Neuronal stem cell (in vitro differentiated cells): ENCODE measurements at regions not wholly inside any gene's neighbourhood (a gene's known extent, or its start where the extent isn't known, plus 50 kb on each side); places are given as distances from the start of the nearest gene placed in this dataset.
A peak's percentile ranks its signal among the peaks of the same experiment; 100 is the strongest.

Source experiments
- DNase-seq: peaks from one replicate; pipeline ENCODE4 v3.0.0-alpha.2; 2013; ENCODE audit warnings: low spot score
- H2AFZ ChIP-seq: one replicate; pipeline ENCODE4 v1.6.1; 2013; ENCODE audit warnings: mild to moderate bottlenecking, low read length, inconsistent platforms
- H2AK5ac ChIP-seq: 2 replicates; pipeline ENCODE4 v1.6.1; 2013; ENCODE audit warnings: low read depth, mild to moderate bottlenecking, inconsistent platforms, low read length, moderate library complexity, mixed read lengths
- H2BK120ac ChIP-seq: 2 replicates; pipeline ENCODE4 v1.6.1; 2013; ENCODE audit warnings: low read depth, mild to moderate bottlenecking, inconsistent platforms, low read length, moderate library complexity, mixed read lengths
- H2BK12ac ChIP-seq: one replicate; pipeline ENCODE4 v1.6.1; 2013; ENCODE audit warnings: low read length, inconsistent platforms
- H2BK15ac ChIP-seq: 2 replicates; pipeline ENCODE4 v1.6.1; 2013; ENCODE audit warnings: mild to moderate bottlenecking, low read length, inconsistent platforms, mixed read lengths
- H2BK5ac ChIP-seq: one replicate; pipeline ENCODE4 v1.6.1; 2013; ENCODE audit warnings: inconsistent platforms, mild to moderate bottlenecking, low read length, moderate library complexity
- H3K14ac ChIP-seq: one replicate; pipeline ENCODE4 v1.6.1; 2013; ENCODE audit warnings: low read length, inconsistent platforms
- H3K18ac ChIP-seq: 2 replicates; pipeline ENCODE4 v1.6.1; 2013; ENCODE audit warnings: low read length, inconsistent platforms
- H3K23ac ChIP-seq: 2 replicates; pipeline ENCODE4 v1.6.1; 2013; ENCODE audit warnings: low read depth, mild to moderate bottlenecking, mixed read lengths, low read length, inconsistent platforms; ENCODE audit not compliant: poor library complexity
- H3K27ac ChIP-seq: replicated peaks from 3 replicates; pipeline ENCODE4 v1.5.1; 2013; ENCODE audit warnings: low read length, inconsistent platforms
- H3K27me3 ChIP-seq, 3 experiments: 2 replicates each; pipeline ENCODE4 v1.6.1; 2013; ENCODE audit warnings: low read length in 3 of 3, mild to moderate bottlenecking in 2 of 3, inconsistent platforms in 1 of 3, low read depth in 1 of 3, mixed read lengths in 1 of 3, moderate library complexity in 1 of 3; ENCODE audit not compliant: control insufficient read depth in 3 of 3, insufficient read depth in 3 of 3
- H3K36me3 ChIP-seq, 2 donors: replicated peaks in 1 of 2; 2 replicates each; pipeline ENCODE4 v1.6.1; 2013; ENCODE audit warnings: low read length in 2 of 2; ENCODE audit not compliant: control insufficient read depth in 2 of 2, insufficient read depth in 2 of 2
- H3K4ac ChIP-seq: 2 replicates; pipeline ENCODE4 v1.6.1; 2013; ENCODE audit warnings: inconsistent platforms, mild to moderate bottlenecking, low read length, moderate library complexity
- H3K4me1 ChIP-seq, 2 donors: 1 replicate in 1 of 2; 2 replicates in 1 of 2; pipeline ENCODE4 v1.6.1; 2013; ENCODE audit warnings: low read length in 2 of 2, low read depth in 1 of 2; ENCODE audit not compliant: control insufficient read depth in 2 of 2, insufficient read depth in 1 of 2
- H3K4me2 ChIP-seq: one replicate; pipeline ENCODE4 v1.6.1; 2013; ENCODE audit warnings: mild to moderate bottlenecking, low read length, inconsistent platforms; ENCODE audit not compliant: insufficient read depth, poor library complexity, severe bottlenecking
- H3K4me3 ChIP-seq, 2 donors: 2 replicates each; pipeline ENCODE4 v1.5.1; 2013; ENCODE audit warnings: low read length in 2 of 2, mild to moderate bottlenecking in 2 of 2, inconsistent platforms in 1 of 2, moderate library complexity in 1 of 2
- H3K79me1 ChIP-seq: one replicate; pipeline ENCODE4 v1.6.1; 2013; ENCODE audit warnings: low read depth, mild to moderate bottlenecking, inconsistent platforms, low read length, moderate library complexity
- H3K9ac ChIP-seq: one replicate; pipeline ENCODE4 v1.6.1; 2013; ENCODE audit warnings: mild to moderate bottlenecking, low read depth, low read length, inconsistent platforms; ENCODE audit not compliant: poor library complexity
- H3K9me3 ChIP-seq, 2 donors: replicated peaks in 1 of 2; 2 replicates each; pipeline versions ENCODE3 to v1.6.1; 2013; ENCODE audit warnings: low read length in 2 of 2, mild to moderate bottlenecking in 2 of 2, inconsistent platforms in 1 of 2, low read depth in 1 of 2, mixed read lengths in 1 of 2, moderate library complexity in 1 of 2; ENCODE audit not compliant: control insufficient read depth in 2 of 2, insufficient read depth in 1 of 2
- H4K8ac ChIP-seq: one replicate; pipeline ENCODE4 v1.6.1; 2013; ENCODE audit warnings: low read depth, mild to moderate bottlenecking, inconsistent platforms, low read length, moderate library complexity
- H4K91ac ChIP-seq: one replicate; pipeline ENCODE4 v1.6.1; 2013; ENCODE audit warnings: low read length, low read depth, mild to moderate bottlenecking, inconsistent platforms; ENCODE audit not compliant: poor library complexity
- WGBS, 2 donors: extraction: QIAGEN DNeasy Blood & Tissue Kit; methylation state at CpG; one replicate each; pipeline ENCODE4 v1.1.7; 2013; ENCODE audit warnings: missing lambda C conversion rate in 2 of 2, mixed read lengths in 1 of 2; ENCODE audit not compliant: insufficient read length in 2 of 2, insufficient replicate concordance in 1 of 2; ENCODE audit errors: extremely low coverage in 2 of 2; 5-methylcytosine and 5-hydroxymethylcytosine counted together

GRCh38 chr13:53822136-53822535 is 793.5 kb downstream of the OLFM4 start:
- Histone ChIP-seq H2AK5ac (no peak overlapping the region), H4K8ac (no peak overlapping the region), H2BK120ac (no peak overlapping the region), H2AFZ (peak overlapping the region; percentile 42), H3K27me3 (no peaks in the 10 kb centered on the region), H3K23ac (no peak overlapping the region), H3K9me3 (no peaks in the 10 kb centered on the region), H3K18ac (no peak overlapping the region), H3K14ac (no peak overlapping the region), H3K4me1 (no peaks in the 10 kb centered on the region), H3K27ac (no peak overlapping the region), H2BK12ac (no peak overlapping the region), H3K4me3 (no peak overlapping the region), H3K36me3 (no peaks in the 10 kb centered on the region), H3K4me2 (no peak overlapping the region), H2BK15ac (no peak overlapping the region), H2BK5ac (no peak overlapping the region), H3K79me1 (no peaks in the 10 kb centered on the region), H3K4ac (no peak overlapping the region), H3K9ac (no peak overlapping the region), H4K91ac (no peak overlapping the region)
- no peak for DNase-seq
- WGBS, 2 donors: no CpG with 5 or more reads among the region's 5 CpGs

- no peaks in the 10 kb centered on the region for H3K79me1 ChIP-seq
- H3K4me2 ChIP-seq: no peak overlapping the region
- H2BK15ac ChIP-seq: no peak overlapping the region
- no peak overlapping the region for H4K8ac ChIP-seq
- no peaks in the 10 kb centered on the region for H3K36me3 ChIP-seq
- H3K27ac ChIP-seq: no peak overlapping the region
- H2BK5ac ChIP-seq: no peak overlapping the region
- no peak overlapping the region for H3K23ac ChIP-seq
- H3K4me1 ChIP-seq: peaks cover 0 to 3% of the 10 kb centered on the region in 2 donors
- no peak overlapping the region for H2BK120ac ChIP-seq
- H3K9ac ChIP-seq: no peak overlapping the region
- H2AFZ ChIP-seq: no peak overlapping the region
- no peak overlapping the region for H3K4ac ChIP-seq
- no peak overlapping the region for H3K4me3 ChIP-seq
- no peak for DNase-seq
- no peak overlapping the region for H2BK12ac ChIP-seq
- H3K9me3 ChIP-seq: no peaks in the 10 kb centered on the region
- H3K14ac ChIP-seq: no peak overlapping the region
- peaks cover 0 to 2% (median 0%) of the 10 kb centered on the region in 3 experiments for H3K27me3 ChIP-seq
- no peak overlapping the region for H4K91ac ChIP-seq
- H2AK5ac ChIP-seq: no peak overlapping the region
- no peak overlapping the region for H3K18ac ChIP-seq
Observed at GRCh38 chr13:53839461-53839860, 810.8 kb downstream of the OLFM4 start.

- Histone ChIP-seq H2BK12ac (no peak overlapping the region), H3K4ac (no peak overlapping the region), H2AK5ac (no peak overlapping the region), H3K36me3 (no peaks in the 10 kb centered on the region), H2BK15ac (no peak overlapping the region), H2BK5ac (no peak overlapping the region), H3K4me3 (no peak overlapping the region), H4K8ac (no peak overlapping the region), H3K14ac (no peak overlapping the region), H3K27ac (no peak overlapping the region), H3K18ac (no peak overlapping the region), H3K9me3 (no peaks in the 10 kb centered on the region), H4K91ac (no peak overlapping the region), H3K27me3 (peaks cover 0 to 2% (median 0%) of the 10 kb centered on the region in 3 experiments), H2AFZ (no peak overlapping the region), H3K4me2 (no peak overlapping the region), H3K23ac (no peak overlapping the region), H3K9ac (no peak overlapping the region), H3K4me1 (peaks cover 0 to 3% of the 10 kb centered on the region in 2 donors), H3K79me1 (no peaks in the 10 kb centered on the region), H2BK120ac (no peak overlapping the region)
- WGBS, 2 donors: no CpG with 5 or more reads among the region's 6 CpGs
- DNase-seq: no peak
Observed at GRCh38 chr13:53844473-53845146, 816.0 kb downstream of the OLFM4 start.

GRCh38 chr13:53847502-53847901 is 818.9 kb downstream of the OLFM4 start:
- H3K27ac ChIP-seq: no peak overlapping the region
- no CpG with 5 or more reads among the region's 2 CpGs for WGBS, 2 donors

More at GRCh38 chr13:53847502-53847901, 818.9 kb downstream of the OLFM4 start:
- H4K91ac ChIP-seq: no peak overlapping the region
- no peaks in the 10 kb centered on the region for H3K36me3 ChIP-seq
- no peaks in the 10 kb centered on the region for H3K27me3 ChIP-seq
- H2AK5ac ChIP-seq: no peak overlapping the region
- no peak overlapping the region for H2BK12ac ChIP-seq
- H2BK5ac ChIP-seq: no peak overlapping the region
- no peak overlapping the region for H4K8ac ChIP-seq
- no peak overlapping the region for H3K4me3 ChIP-seq
- H3K4ac ChIP-seq: no peak overlapping the region
- H3K18ac ChIP-seq: no peak overlapping the region
- H3K4me2 ChIP-seq: no peak overlapping the region
- H3K79me1 ChIP-seq: no peaks in the 10 kb centered on the region
- no peak overlapping the region for H2AFZ ChIP-seq
- no peak overlapping the region for H3K23ac ChIP-seq
- no peak overlapping the region for H3K9ac ChIP-seq
- no peak overlapping the region for H3K14ac ChIP-seq
- no peaks in the 10 kb centered on the region for H3K9me3 ChIP-seq
- DNase-seq: no peak
- H2BK15ac ChIP-seq: no peak overlapping the region
- H2BK120ac ChIP-seq: no peak overlapping the region
- H3K4me1 ChIP-seq: peaks cover 0 to 3% of the 10 kb centered on the region in 2 donors
